ENCODE measurements at regions not wholly inside any gene's neighbourhood (a gene's known extent, or its start where the extent isn't known, plus 50 kb on each side); places are given as distances from the start of the nearest gene placed in this dataset.

DNA sequence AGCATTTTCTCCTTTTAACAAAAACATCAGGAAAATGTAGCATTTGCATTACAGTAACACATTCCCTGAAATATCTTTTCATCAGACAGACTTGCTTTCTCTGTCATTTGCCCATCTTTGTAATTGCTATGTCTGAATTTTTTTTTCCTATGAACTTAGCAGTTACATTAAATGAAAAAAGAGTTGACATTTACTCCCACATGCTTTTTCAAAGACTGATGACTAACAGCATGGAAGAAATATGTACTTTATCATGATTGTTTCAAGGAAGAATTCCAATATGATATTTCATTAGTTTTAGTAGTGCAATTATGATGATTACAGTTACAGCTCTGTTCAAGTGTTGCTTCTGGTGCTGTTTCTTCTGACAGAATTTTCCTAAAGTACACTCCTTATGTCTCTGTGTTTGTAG, 864.5 kb upstream of the MAN1A1 start:
- TF ChIP-seq POLR2A (IDR thresholded peaks at IDR 0.05; ENCODE audit: low read depth, low read length) (no peak), TAF1 (IDR thresholded peaks at IDR 0.05; ENCODE audit: borderline replicate concordance, low read depth, low read length) (no peak), POLR2AphosphoS5 (IDR thresholded peaks at IDR 0.05; ENCODE audit: low read depth, low read length) (no peak)
